ENCODE measurements at regions not wholly inside any gene's neighbourhood (a gene's known extent, or its start where the extent isn't known, plus 50 kb on each side); places are given as distances from the start of the nearest gene placed in this dataset.
A peak's percentile ranks its signal among the peaks of the same experiment; 100 is the strongest.

DNA sequence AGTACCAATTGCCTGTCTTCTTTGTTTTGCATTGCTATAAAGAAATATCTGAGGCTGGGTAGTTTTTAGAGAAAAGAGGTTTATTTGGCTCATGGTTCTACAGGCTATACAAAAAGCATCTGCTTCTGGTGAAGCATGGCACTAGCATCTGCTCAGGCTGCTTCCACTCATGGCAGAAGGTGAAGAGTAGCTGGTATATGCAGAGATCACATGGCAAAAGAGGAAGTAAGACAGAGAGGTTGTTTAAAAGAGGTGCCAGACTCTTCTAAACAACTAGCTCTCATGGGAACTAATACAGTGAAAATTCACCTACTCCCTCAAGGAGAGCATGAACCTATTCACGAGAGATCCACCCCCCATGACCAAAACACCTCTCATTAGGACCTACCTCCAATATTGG, 56.7 kb upstream of the GUCA2B start:
- ATAC-seq: no peak

DNA sequence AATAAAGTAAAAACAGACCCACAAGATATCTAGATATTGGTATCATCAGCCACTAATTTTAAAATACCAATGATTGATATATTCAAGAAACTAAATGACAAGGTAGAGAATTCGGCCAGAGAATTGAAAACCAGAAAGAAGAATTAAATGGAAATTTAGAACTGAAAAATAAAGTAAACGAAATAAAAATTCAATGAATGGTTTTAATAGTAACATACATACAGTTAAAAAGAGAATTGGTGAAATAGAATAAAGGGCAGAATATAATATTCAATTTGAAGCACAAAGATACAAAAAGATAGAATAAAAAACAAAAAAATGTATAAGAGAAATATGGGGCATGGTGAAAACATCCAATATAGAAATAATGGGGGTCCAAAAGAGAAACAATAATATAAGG, 64.0 kb upstream of the GUCA2B start:
- no peak for ATAC-seq

DNA sequence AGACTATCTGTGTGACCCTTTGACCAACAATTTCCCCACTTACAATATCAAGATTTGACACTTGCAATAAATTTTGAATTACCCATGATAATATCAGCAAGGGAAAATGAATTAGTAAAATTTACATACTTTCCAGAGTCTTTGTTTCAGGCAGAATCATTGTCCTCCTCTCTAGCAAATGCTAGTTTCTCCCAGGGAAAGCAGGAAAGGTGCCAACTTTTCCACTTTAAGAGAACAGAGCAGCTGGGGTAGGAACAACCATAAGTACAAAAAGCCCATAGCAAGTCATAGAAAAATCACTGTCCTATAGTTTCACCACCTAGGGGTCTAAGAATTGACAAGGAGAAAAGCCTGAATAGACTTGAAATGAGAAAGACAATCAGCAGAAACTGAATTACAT, 67.1 kb upstream of the GUCA2B start:
- ATAC-seq: no peak

DNA sequence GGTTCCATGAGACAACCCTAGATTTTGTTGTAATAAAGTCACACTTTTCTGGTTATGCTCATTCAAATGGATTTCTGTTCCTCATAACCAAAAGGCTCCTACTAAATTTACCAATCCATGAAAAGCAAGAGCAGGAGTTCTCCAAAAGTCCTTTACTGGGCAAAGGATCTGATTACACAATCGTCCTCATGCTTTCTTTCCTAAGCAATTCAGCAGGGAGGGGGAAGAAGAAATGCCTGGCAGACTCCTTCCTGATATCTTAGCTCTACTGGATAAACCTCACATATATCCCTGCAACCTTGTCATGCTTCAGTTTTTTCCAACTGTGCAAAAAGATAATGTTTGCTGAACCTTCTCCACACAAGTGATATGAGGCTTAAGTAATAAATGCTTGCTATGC, 67.6 kb upstream of the GUCA2B start:
- no peak for ATAC-seq

DNA sequence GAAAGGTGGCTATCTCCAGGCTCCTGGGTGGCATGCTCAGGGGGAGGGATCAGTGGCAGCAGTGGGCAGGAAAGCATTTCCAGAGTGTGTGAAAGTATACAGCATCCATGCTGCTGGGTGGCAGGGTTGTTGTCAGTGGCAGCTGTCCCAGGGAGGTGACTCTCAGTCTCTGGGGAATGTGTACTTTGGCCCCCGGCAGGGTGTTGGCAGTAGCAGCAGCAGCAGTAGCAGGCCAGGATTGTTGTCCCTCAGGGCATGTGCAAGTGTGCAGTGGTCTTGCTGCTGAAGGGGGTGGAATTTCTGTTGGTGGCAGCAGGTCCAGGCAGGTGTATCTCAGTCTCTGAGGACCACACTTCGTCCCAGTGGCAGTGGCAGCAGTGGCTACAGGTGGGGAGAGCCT, 71.7 kb upstream of the GUCA2B start:
- no peak for ATAC-seq

DNA sequence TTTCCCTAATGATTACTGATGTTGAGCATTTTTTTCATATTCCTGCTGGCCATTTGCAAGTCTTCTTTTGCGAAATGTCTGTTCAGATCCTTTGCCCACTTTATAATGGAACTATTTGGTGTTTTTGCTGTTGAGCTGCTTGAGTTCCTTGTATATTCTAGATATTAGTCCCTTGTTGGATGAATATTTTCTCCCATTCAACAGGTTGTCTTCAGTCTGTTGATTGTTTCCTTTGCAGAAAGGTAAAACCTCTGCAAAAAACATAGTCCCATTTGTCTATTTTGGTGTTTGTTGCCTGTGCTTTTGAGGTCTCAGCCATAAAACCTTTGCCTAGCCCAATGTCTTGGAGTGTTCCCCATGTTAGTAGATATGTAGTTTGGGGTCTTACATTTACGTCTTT, 78.0 kb upstream of the GUCA2B start:
- no peak for ATAC-seq

DNA sequence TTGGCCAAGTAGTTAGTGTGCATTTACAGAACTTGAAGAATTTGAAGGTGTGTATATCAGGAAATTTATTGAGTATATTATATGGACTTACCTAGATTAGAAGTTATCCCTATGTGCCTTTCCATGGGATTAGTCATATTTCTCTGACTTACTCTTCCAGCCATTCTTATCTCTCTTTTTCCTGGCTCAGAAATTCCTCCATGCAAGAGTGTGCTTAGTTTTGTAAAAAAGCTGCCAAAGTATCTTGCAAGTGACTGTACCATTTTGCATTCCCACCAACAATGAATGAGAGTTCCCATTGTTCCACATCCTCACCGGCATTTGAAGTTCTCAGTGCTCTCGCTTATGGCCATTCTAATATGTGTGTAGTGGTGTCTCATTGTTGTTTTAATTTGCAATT, 82.2 kb upstream of the GUCA2B start:
- no peak for ATAC-seq

DNA sequence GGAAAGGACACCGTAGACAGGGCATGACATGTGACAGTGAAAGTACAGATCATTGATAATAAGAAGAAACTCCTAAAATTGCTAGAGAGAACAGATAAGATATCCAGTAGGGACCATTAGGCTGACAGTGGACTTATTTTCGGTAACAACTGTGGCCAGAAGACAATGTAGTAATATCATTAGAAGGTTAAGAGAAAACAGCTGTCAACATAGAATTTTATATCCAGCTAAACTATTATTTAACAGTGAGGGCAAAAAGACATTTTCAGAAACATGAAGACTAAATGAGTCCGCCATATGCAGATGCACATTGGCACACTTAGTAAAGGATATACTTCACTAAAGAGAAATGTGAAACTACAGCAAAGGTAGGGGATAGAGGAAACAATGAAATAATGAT, 95.4 kb upstream of the GUCA2B start:
- no peak for ATAC-seq

DNA sequence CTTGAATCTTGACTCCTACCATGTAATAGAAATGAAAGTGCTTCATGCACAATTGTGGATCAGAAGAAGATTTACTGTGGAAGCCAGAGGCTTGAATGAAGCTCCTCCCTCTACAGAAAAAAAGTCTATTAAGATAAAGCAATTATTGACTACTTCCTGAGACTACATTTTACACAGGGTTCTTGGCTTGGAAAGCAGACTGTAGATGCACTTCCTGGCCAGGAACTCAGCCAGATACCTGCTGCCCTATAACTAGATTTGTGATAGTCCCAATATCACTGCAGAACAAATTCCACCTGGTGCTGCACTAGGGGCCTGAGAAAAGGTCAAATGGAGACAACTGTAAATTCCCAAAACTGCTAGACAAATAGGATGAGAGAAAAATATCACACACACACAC, 96.8 kb upstream of the GUCA2B start:
- no peak for ATAC-seq

DNA sequence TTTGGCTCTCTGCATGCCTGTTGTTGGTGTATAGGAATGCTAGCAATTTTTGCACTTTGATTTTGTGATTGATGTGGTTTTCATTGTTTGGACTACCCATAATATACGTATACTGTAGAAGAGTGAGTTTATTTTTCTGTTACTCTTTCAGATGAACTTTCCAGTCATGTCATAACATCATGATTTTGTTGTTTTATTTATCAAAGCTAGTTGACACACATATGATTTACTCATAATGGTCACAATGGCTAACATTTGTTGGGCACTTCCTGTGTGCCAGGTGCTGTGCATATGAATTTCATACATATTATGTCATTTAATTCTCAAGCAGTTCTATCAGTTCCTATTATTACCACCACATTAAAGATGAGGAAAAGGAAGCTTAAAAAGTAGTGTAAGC, 98.1 kb upstream of the GUCA2B start:
- no peak for ATAC-seq

DNA sequence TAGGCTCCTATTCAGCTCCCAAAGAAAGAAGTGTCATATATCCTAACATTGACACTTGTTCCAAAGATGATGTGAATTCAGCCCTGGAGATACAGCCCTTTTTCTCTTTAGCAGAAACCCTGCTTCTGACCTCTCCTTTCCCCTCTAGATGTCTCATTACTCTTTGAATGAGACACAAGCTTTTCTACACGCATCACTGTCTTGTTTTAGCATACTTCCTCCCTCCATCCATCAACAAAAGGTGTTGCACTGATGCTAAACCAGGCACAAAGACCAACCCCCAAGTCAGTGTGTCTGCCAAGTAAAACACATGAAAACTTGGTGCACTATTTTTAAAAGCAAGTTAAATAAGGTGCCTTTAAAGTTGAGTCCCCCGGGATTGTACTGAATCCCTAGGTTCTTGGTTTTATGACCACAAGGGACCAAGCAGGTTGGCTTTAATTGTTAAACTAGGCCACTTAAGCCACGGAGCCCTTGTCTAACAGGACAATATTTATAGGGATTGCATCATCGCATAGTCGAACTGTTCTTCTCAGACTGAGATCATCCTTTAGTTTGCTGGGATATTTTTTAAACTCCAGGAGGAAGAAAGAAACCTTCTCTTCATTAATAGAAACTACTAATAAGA, 101.0 kb upstream of the GUCA2B start:
- no peak for ATAC-seq

DNA sequence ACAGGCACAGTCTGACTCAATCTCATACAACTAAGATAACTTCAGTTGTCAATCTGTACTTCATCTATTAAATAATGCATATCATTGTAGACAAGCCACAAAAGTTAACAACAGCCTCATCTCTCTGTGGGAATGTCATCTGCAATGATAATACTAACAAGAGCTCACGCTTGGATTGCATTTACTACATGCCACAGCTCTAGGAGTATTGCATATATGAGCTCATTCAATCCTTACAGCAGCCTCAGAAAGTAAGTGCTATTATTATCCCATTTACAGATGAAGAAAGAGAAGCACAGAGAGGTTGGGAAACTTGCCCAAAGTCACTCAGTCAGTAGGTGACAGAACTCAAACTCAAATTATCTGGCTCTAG, 105.7 kb upstream of the GUCA2B start:
- ATAC-seq: no peak

DNA sequence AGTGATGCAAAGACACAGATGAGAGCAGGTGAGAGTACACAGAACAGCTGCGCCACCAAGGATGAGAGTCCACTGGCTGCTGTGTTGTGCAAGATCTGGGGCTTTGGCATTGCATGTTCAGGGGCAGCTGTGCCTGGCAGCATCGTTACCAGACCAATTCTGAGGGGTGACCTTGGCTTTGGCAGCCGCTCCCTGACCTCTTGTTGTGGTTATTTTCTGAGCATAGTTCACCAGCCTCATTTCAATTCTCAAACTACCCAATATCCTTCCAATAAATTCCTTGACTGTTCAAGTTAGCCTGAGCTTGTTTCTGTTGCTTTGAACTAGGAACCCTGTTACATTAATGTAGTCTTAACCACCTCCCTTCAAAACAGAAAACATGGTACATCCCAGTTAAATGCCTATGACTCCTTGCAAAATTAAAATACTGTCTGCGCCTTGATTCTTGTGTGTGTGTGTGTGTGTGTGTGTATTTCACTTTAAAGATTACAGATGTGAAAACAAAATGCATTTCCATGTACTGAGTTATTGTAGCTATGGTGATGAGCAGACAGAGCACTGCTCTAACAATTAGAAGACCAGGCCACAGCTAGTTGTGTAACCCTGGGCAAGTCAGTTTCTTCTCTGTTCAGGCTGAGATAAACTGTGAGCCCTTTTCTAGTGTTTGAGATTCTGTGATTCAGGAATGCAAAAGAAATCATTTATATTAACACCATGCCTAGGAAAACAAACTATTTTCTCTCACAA, 106.3 kb upstream of the GUCA2B start:
- ATAC-seq: no peak

DNA sequence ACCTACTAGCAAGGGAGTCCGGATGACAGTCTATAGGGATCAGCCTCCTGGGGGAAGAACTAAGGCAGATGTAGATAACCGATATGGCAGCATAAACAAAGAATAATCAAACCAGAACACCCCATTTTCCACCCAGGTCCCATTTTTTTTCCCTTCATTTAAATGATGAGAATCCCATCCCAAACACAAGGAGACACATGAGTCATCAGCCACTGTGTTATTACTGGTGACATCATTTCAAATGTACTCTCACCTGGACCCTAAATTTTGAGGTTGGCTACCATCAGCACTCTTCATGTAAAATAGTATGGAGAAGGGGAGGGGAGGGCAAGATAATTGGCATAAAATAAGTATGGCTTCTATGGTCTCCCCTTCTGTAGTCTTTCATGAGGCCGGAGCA, 108.9 kb upstream of the GUCA2B start:
- ATAC-seq: no peak

DNA sequence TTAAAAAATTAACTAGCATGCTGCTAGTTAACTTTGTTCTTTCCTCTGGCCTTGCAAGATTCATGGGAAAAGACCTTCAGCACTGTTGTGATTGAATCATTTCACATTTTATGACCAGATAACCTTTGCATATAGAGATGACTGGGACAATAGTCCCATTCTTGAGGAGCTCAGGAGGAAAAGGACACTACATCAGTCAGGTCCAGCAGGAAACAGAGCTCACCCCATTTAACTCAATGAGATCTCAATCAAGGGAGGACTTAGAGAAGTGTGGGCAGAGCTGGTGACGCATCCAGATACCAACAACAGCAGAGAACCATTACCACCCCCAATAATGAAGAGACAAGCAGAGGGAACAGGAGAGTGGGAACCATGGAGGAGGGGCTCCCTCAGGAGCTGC, 109.4 kb upstream of the GUCA2B start:
- ATAC-seq: no peak

DNA sequence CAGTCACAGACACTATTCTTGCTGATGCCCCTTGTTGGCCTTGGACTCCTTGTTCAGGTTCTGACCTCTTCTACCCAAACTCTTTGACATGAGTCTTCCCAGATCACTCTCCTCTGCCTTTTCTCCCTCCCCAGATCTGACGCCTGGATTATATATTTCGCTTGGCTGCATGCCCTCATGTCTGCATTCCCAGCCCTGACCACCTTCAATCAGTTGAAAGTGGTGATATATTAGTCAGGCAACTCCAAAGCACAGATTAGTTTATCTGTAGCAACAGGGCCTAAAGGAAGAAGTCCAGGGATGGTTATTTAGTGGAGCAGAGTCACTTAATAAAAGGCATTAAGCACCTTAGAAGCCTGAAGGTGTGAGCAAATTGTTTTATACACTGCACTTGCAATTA, 110.0 kb upstream of the GUCA2B start:
- ATAC-seq: no peak

DNA sequence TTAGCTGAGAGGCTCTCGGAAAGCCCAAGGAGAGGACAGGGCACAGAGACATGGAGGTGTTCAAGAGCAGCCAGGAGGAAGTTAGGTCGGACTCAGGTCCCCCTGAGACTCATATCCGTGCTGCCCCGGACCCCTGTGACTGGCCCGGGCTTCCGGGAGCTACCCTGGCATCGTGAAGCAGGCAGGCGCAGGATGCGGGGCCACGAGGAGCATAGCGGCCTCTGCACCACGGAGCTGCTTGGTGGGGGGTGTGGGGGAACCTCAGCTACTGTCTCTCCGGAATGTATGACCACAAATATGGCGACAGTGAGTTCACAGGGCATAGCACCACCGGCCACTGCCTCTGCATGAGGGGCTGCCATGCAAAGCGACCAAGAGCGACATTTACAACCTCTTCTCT, 112.2 kb upstream of the GUCA2B start:
- no peak for ATAC-seq

DNA sequence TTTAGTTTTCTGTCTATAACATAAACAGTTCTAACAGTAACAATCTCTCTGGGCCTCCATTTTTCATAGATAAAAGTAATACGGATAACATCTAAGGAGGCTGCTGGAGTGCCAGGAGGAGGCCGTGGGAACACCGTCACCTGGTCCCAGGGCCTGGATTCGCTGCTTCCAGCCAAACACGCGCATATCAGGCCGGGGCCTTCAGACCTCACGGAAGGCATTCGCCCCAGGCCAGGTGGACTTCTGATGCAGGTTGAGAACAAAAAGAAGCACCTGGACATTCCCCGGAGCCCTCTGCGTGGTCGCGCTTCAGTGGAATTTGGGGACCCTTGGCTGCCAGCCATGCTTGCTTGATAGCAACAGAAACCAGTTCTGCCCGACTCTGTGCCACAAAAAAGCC, 113.1 kb upstream of the GUCA2B start:
- ATAC-seq: no peak

DNA sequence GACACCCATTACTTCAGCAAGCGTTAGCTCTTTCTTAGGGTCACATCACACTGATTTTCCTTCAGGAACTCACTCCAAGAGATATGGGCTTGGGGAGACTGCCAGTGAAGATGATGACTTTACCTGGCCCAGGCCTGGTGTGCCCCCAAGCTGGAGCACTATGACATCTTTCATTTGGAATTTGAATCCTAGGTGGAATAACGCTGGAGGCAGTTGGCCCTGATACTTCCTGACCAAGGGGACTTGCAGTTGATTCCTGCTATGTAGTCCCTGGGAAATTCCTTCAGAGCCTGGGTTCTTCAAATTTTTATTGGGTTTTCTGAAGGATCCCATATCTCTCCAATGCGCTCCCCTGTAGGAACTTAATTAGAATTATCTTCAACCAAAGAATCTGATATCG, 114.9 kb upstream of the GUCA2B start:
- no peak for ATAC-seq

DNA sequence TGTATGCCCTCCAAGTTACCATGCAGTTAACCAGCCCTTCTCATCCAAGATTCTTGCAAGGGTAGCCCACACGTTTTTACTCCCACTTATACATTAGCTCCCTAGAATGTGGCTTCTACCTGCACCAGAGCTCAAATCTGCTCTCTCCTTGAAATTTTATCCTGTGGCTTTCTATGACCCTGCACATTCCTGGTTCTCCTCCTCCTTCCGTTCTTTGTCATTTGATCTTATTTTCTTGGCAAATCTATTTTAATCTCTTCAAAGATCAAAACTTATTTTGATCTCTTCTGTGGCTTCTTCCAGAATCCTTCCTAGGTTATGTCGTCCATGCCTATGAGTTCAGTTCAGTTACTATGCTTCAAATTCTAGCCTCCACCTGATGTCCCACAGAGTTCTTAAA, 115.6 kb upstream of the GUCA2B start:
- no peak for ATAC-seq

DNA sequence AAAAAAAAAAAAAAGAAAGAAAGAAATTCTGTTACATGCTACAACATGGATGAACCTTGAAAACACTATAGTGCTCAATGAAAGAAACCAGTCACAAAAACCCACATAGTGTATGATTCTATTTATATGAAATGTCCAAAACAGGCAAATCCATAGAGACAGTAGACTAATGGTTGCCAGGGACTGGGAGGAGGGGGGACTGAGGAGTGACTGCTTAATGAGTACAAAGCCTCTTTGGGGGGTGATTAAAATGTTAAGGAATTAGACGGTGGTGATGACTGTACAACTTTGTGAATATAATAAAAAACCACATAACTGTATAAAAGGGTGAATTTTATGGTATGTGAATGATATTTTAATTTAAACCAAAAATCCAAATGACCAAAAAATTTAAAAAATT, 116.0 kb upstream of the GUCA2B start:
- no peak for ATAC-seq

DNA sequence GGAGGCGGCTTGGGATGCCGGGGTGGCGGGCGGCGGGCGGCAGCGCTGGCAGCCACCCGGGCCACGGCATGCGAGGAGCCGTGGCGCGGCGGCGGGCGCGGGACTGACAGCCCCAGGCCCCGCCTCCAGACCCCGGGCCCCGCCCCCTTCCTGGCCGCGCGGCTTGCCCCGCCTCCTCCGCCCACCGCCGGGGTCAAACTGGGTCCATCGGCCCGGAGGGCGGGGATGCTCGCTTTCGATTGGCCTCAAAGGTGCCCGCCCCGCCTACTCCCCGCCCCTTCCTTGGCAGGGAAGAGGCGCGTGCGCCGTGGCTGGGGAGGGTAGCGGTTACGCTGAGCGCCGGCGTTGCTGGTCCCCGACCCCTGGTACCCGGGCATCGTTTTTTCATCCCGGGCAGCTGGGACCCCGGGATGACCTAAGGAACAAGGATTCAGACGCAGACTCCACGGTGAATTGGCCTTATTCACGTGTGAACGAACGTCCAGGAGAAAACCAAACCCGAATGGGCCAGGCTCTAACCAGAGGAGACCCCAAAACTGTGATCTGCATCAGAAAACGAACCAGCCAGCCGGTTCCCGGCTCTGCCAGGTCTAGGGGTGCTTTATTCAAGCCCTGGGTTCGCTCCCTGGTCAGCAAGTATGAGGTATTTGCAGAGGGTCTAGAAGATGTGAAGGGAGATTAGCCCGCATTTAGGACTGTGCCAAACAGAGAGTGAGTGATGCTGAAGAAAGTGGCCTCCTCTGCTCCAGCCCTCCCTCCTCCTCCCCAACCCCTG, 117.2 kb upstream of the GUCA2B start:
- peak; percentile 99 for ATAC-seq

DNA sequence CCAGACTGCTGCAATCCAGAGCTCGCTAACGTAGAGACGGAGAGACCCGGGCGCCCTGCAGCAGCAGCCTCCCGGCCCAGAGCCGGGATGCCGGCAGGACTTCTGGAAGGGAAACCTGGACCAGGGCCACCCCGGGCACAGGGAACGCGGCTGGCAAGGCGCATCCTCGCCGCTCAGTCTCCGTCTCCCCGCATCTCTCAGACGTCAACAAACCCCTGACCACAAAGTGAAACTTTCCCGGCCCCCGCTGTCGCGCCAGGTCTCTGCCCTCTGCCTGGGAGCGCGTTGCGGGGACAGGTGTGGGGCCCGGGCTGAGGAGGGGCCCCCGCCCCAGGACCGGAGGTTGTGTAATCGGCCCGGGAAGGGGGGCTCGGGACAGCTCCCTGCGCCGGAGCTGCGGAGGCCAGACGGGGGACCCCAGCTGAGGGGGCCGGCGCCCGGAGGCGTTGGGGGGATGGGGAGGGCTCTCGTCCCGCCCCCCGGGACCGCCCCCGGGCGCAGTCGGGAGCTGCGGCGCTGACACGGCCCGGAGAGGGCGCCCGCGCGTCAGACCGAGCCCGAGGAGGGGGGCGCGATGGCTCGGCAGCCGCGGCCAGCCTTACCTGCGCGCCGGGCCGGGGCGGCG, 116.6 kb upstream of the HIVEP3 start:
- ATAC-seq: peak; percentile 70

DNA sequence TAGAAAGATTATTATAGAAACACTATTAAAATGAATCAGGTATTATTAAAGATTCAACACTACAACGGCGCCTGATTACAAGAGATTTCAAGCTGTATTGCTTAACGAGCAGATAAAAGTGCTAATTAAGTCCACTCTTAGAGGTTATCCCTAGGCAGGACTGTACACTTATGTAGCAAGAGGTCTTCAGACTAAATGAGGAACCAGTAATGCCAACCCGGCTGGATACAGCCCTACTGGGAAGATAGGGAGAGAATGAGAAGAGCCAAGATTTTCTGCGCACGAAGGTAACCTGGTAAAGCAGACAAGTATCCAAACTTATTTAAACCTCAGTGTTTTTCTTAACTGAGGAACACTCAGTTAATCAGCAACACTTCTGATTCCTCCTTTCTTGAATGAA, 115.7 kb upstream of the HIVEP3 start:
- no peak for ATAC-seq
